ENCODE measurements at regions not wholly inside any gene's neighbourhood (a gene's known extent, or its start where the extent isn't known, plus 50 kb on each side); places are given as distances from the start of the nearest gene placed in this dataset.

DNA sequence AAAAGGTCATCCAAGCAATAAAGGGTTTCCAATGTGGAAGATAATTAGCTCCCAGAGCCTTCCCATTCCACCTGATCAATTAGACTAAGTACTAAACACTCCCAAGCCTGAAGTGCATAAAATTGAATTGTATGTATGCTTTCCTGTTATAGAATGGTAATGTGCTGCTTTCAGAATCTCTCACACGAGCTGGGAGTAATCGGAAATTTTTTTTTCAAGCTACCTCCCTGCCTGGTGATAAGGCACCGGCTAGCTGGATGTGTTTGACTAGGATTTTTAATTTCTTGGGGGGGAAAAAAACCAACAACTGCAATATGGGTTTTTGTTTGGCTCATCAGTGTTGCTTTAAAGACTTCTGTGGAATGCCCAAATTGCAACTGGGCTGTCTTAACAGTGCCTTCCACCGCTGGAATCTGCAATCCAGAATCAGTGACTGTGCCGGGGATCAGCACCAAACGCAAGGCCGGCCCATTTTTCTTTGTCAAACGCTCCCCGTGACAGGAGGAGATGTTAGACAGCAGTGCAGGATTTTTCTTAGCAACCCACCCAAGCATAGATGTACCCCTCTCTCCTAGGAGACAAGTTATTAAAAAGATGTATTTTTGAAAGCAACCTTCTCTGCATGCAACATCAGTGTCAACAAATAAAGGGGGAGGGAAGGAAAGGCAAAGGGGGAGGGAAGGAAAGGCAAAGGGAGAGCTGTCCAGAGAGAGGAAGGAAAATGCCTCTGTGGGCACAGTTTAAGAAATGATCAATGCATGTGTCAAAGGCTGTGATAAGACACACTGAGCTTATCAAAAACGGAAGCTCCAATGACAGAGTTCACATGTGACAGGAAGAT is 387.2 kb downstream of the NPIPA8 start:
- TF ChIP-seq, protein P1, sequence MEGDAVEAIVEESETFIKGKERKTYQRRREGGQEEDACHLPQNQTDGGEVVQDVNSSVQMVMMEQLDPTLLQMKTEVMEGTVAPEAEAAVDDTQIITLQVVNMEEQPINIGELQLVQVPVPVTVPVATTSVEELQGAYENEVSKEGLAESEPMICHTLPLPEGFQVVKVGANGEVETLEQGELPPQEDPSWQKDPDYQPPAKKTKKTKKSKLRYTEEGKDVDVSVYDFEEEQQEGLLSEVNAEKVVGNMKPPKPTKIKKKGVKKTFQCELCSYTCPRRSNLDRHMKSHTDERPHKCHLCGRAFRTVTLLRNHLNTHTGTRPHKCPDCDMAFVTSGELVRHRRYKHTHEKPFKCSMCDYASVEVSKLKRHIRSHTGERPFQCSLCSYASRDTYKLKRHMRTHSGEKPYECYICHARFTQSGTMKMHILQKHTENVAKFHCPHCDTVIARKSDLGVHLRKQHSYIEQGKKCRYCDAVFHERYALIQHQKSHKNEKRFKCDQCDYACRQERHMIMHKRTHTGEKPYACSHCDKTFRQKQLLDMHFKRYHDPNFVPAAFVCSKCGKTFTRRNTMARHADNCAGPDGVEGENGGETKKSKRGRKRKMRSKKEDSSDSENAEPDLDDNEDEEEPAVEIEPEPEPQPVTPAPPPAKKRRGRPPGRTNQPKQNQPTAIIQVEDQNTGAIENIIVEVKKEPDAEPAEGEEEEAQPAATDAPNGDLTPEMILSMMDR (IDR thresholded peaks at IDR 0.05 in 4 of 5, conservative IDR thresholded peaks at IDR 0.05 in 1 of 5): no peak
- no peak for TF ChIP-seq POLR2A (IDR thresholded peaks at IDR 0.05)
